Mesendoderm (in vitro differentiated cells): ENCODE measurements at regions not wholly inside any gene's neighbourhood (a gene's known extent, or its start where the extent isn't known, plus 50 kb on each side); places are given as distances from the start of the nearest gene placed in this dataset.

Experiments
- DNase-seq: peaks from one replicate; pipeline ENCODE4 v3.0.0; 2013
- H2AK5ac ChIP-seq: 2 replicates; pipeline ENCODE4 v1.6.1; 2013; ENCODE audit warnings: low read length, inconsistent platforms
- H2BK120ac ChIP-seq: 2 replicates; pipeline ENCODE4 v1.6.1; 2013; ENCODE audit warnings: low read depth, mild to moderate bottlenecking, low read length, moderate library complexity, mixed read lengths
- H2BK15ac ChIP-seq: replicated peaks from 2 replicates; pipeline ENCODE4 v1.6.1; 2013; ENCODE audit warnings: low read depth, mild to moderate bottlenecking, moderate library complexity
- H2BK5ac ChIP-seq: 2 replicates; pipeline ENCODE4 v1.6.1; 2013; ENCODE audit warnings: low read length, inconsistent platforms
- H3K18ac ChIP-seq: 2 replicates; pipeline ENCODE4 v1.6.1; 2013; ENCODE audit warnings: mild to moderate bottlenecking, low read length, mixed read lengths
- H3K23ac ChIP-seq: one replicate; pipeline ENCODE4 v1.6.1; 2013; ENCODE audit warnings: low read length
- H3K27ac ChIP-seq: 2 replicates; pipeline ENCODE4 v1.5.1; 2013; ENCODE audit warnings: low read depth, mild to moderate bottlenecking, inconsistent platforms, low read length, moderate library complexity
- H3K27me3 ChIP-seq: 2 replicates; pipeline ENCODE4 v1.6.1; 2013; ENCODE audit warnings: low read length, control low read depth, mild to moderate bottlenecking, inconsistent platforms; ENCODE audit not compliant: insufficient read depth, poor library complexity
- H3K36me3 ChIP-seq: 2 replicates; pipeline ENCODE4 v1.6.1; 2013; ENCODE audit warnings: low read length, inconsistent platforms; ENCODE audit not compliant: control insufficient read depth, insufficient read depth
- H3K4ac ChIP-seq: one replicate; pipeline ENCODE4 v1.6.1; 2013; ENCODE audit warnings: low read depth, mild to moderate bottlenecking, low read length, moderate library complexity
- H3K4me1 ChIP-seq: 2 replicates; pipeline ENCODE4 v1.6.1; 2013; ENCODE audit warnings: low read depth, low read length, inconsistent platforms; ENCODE audit not compliant: control insufficient read depth
- H3K4me2 ChIP-seq: 2 replicates; pipeline ENCODE4 v1.6.1; 2013; ENCODE audit warnings: low read length
- H3K4me3 ChIP-seq: 2 replicates; pipeline ENCODE4 v1.5.1; 2013; ENCODE audit warnings: mild to moderate bottlenecking, low read length
- H3K56ac ChIP-seq: one replicate; pipeline ENCODE4 v1.6.1; 2013; ENCODE audit warnings: low read length
- H3K79me1 ChIP-seq: 2 replicates; pipeline ENCODE4 v1.6.1; 2013; ENCODE audit warnings: low read length, inconsistent platforms
- H3K79me2 ChIP-seq: 2 replicates; pipeline ENCODE4 v1.6.1; 2013; ENCODE audit warnings: mild to moderate bottlenecking, low read length; ENCODE audit not compliant: control insufficient read depth, insufficient read depth
- H3K9ac ChIP-seq: 2 replicates; pipeline ENCODE4 v1.6.1; 2013; ENCODE audit warnings: low read length, inconsistent platforms
- H4K5ac ChIP-seq: one replicate; pipeline ENCODE4 v1.6.1; 2013; ENCODE audit warnings: low read length
- H4K8ac ChIP-seq: one replicate; pipeline ENCODE4 v1.6.1; 2013; ENCODE audit warnings: low read depth, mild to moderate bottlenecking, control low read depth, low read length, moderate library complexity
- WGBS: extraction: QIAGEN DNeasy Blood & Tissue Kit; methylation state at CpG from one replicate; pipeline ENCODE4 v1.1.7; 2013; ENCODE audit warnings: low lambda C conversion rate, missing lambda C conversion rate; ENCODE audit not compliant: insufficient coverage; ENCODE audit errors: extremely low coverage; 5-methylcytosine and 5-hydroxymethylcytosine counted together

DNA sequence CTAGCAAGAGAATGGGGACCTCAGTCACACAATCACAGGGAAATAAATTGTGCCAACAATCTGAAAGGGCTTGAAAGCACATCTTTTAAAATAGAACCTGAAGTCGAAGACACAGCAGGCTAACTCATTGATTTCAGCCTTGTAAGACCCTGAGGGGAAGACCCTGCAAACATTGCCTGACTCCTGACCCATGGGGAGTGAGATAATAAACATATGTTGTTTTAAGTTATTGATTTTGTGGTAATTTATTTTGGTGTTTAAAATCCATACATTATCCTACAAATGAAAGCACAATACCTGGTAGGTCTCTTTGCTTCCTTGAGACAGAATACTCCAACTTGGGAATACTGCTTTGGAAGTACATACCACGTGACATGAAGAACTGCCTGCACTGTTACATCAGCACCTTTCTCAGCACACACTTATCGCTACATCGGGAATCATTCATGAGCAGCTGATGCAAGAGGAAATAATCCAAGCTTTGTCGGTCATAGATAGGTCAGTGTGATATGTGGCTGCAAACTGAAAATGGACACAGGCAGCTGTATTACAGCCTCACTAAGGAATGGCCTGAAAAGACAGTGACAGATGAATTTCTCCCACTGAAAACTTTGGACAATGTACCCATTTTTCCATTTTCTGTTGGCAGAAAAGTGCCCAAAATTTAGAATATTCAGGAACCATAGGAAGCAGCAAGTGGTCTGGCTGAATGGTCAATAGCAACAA is 494.5 kb upstream of the MAP2 start:
- no peak overlapping the region for H3K27ac ChIP-seq
- peak overlapping the region; percentile 51 for H2BK120ac ChIP-seq
- no peak overlapping the region for H3K4me2 ChIP-seq
- WGBS: no CpG with 5 or more reads among the region's 5 CpGs
- H4K5ac ChIP-seq: no peak overlapping the region
- H3K4me3 ChIP-seq: no peak overlapping the region
- no peak overlapping the region for H2BK15ac ChIP-seq
- H3K23ac ChIP-seq: no peak overlapping the region
- H3K4me1 ChIP-seq: no peaks in the 10 kb centered on the region
- H3K9ac ChIP-seq: no peak overlapping the region
- H2AK5ac ChIP-seq: no peak overlapping the region
- DNase-seq: peak; percentile 3
- no peak overlapping the region for H3K18ac ChIP-seq
- no peak overlapping the region for H3K4ac ChIP-seq
- H4K8ac ChIP-seq: no peak overlapping the region
- no peak overlapping the region for H2BK5ac ChIP-seq
- no peaks in the 10 kb centered on the region for H3K27me3 ChIP-seq
- H3K56ac ChIP-seq: no peak overlapping the region
- H3K79me2 ChIP-seq: no peaks in the 10 kb centered on the region
- no peaks in the 10 kb centered on the region for H3K79me1 ChIP-seq
- no peaks in the 10 kb centered on the region for H3K36me3 ChIP-seq

DNA sequence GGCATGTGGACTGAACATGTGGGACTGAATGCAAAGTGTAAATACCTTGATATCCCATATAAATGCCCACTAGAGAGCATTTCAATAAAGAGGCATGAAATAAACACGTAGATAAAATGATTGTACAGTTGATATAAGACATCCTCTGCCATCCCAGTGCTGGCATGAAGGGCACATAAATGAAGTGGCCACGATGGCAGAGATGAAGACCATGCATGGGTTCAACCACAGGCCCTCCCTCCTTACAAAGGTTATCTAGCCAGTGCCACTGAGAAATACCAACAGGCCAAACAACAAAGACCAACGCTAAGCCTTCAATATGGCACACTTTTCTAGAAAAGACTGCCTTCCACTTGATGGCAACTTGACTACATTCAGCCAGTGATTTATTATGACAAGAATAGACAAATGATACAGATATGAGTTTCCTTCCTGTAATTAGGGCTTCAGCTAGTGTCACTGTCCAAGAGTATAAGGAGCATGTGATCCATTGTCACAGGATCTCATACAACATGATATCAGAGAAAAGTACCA is 493.9 kb upstream of the MAP2 start:
- no peak overlapping the region for H2BK120ac ChIP-seq
- no peaks in the 10 kb centered on the region for H3K79me2 ChIP-seq
- no peak overlapping the region for H4K8ac ChIP-seq
- no peaks in the 10 kb centered on the region for H3K27me3 ChIP-seq
- H3K23ac ChIP-seq: no peak overlapping the region
- no peaks in the 10 kb centered on the region for H3K79me1 ChIP-seq
- no peak overlapping the region for H2BK15ac ChIP-seq
- no peak overlapping the region for H2BK5ac ChIP-seq
- DNase-seq: no peak
- H3K56ac ChIP-seq: no peak overlapping the region
- no peaks in the 10 kb centered on the region for H3K36me3 ChIP-seq
- H3K4me3 ChIP-seq: no peak overlapping the region
- no peak overlapping the region for H2AK5ac ChIP-seq
- H4K5ac ChIP-seq: no peak overlapping the region
- H3K4me2 ChIP-seq: no peak overlapping the region
- no peak overlapping the region for H3K27ac ChIP-seq
- no CpG with 5 or more reads among the region's 3 CpGs for WGBS
- no peak overlapping the region for H3K4ac ChIP-seq
- no peak overlapping the region for H3K18ac ChIP-seq
- H3K9ac ChIP-seq: no peak overlapping the region
- H3K4me1 ChIP-seq: no peaks in the 10 kb centered on the region

DNA sequence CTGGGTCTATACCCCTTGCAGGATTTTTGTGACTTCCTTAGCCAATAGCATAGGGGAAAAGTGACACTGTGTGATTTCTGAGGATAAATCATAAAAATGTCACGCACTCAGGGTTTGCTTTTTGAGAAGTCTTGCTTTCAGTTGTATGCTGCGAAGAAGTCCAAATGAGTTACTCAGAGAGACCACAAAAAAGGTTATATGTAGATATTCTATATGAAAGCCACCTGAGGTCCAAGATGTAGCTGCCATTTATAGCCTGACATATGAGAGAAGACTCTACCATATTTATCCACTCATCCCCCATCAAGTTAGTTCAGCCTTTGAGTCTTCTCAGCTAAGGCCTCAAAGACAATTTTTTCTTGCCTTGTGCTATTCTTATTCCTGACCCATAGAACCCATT is 488.3 kb upstream of the MAP2 start:
- Histone ChIP-seq H2BK15ac (no peak overlapping the region), H3K79me2 (no peaks in the 10 kb centered on the region), H2AK5ac (no peak overlapping the region), H3K9ac (no peak overlapping the region), H2BK120ac (no peak overlapping the region), H3K4me3 (no peak overlapping the region), H3K4me2 (no peak overlapping the region), H2BK5ac (no peak overlapping the region), H3K27ac (no peak overlapping the region), H3K56ac (no peak overlapping the region), H3K23ac (no peak overlapping the region), H3K4ac (no peak overlapping the region), H3K36me3 (no peaks in the 10 kb centered on the region), H4K5ac (no peak overlapping the region), H3K27me3 (no peaks in the 10 kb centered on the region), H3K4me1 (no peaks in the 10 kb centered on the region), H3K79me1 (no peaks in the 10 kb centered on the region), H3K18ac (no peak overlapping the region), H4K8ac (no peak overlapping the region)
- DNase-seq: no peak
- WGBS: no CpG with 5 or more reads among the region's 2 CpGs

DNA sequence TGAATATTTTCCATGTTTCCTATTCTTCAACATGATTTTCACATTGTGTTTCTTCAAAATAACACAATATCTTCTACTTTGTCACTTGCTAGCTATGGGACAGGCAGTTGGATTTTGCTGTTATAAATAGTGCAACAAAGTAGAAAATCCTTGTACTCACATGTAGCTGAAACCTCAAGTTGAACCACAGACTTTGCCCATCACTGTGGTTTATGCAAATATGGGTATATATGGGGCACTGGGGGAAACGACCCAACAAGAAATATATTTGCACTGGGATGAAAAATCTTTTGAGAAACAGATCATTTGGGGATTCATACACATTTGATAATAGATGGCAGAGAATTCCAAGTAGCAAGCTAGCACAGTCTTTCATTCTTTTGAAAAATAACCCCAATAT is 486.3 kb upstream of the MAP2 start:
- H4K8ac ChIP-seq: no peak overlapping the region
- H3K79me2 ChIP-seq: no peaks in the 10 kb centered on the region
- no peaks in the 10 kb centered on the region for H3K27me3 ChIP-seq
- no peak overlapping the region for H3K4me3 ChIP-seq
- H2BK15ac ChIP-seq: no peak overlapping the region
- no peak overlapping the region for H3K4me2 ChIP-seq
- no peak overlapping the region for H2BK5ac ChIP-seq
- H3K4me1 ChIP-seq: no peaks in the 10 kb centered on the region
- H2AK5ac ChIP-seq: no peak overlapping the region
- no peak overlapping the region for H3K4ac ChIP-seq
- H3K23ac ChIP-seq: no peak overlapping the region
- no peak overlapping the region for H2BK120ac ChIP-seq
- no peak overlapping the region for H3K9ac ChIP-seq
- DNase-seq: no peak
- H3K56ac ChIP-seq: no peak overlapping the region
- H3K36me3 ChIP-seq: no peaks in the 10 kb centered on the region
- H3K79me1 ChIP-seq: no peaks in the 10 kb centered on the region
- H3K18ac ChIP-seq: no peak overlapping the region
- no peak overlapping the region for H3K27ac ChIP-seq
- no peak overlapping the region for H4K5ac ChIP-seq
- no CpG with 5 or more reads among the region's 1 CpG for WGBS

DNA sequence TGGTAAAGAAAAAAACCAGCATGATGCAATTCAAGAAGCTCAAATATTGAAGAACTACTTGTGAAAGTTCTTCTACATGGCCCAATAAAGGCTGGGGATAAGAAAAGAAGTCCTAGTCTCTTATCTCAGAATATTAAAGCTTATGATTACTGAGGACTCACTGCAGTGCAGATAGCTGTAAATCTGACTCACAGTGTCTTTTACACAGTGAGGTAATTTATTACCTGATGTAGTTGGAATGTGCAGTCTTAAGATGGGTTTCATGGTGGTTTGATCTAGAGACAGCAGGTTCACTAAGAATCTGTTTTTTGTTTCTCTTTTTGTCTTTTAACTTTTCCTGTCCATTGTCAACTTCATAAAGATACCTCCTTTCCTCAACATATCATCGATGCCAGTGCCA is 484.0 kb upstream of the MAP2 start:
- Histone ChIP-seq H3K9ac (no peak overlapping the region), H3K23ac (no peak overlapping the region), H4K8ac (no peak overlapping the region), H3K4me3 (no peak overlapping the region), H3K4ac (no peak overlapping the region), H3K79me2 (no peaks in the 10 kb centered on the region), H3K4me2 (no peak overlapping the region), H2BK5ac (no peak overlapping the region), H3K79me1 (no peaks in the 10 kb centered on the region), H3K4me1 (no peaks in the 10 kb centered on the region), H2BK120ac (no peak overlapping the region), H4K5ac (no peak overlapping the region), H3K27me3 (no peaks in the 10 kb centered on the region), H3K27ac (no peak overlapping the region), H2BK15ac (no peak overlapping the region), H3K36me3 (no peaks in the 10 kb centered on the region), H3K56ac (no peak overlapping the region), H2AK5ac (no peak overlapping the region), H3K18ac (no peak overlapping the region)
- WGBS: no CpG with 5 or more reads among the region's 1 CpG
- peak; percentile 7 for DNase-seq
